DND-41 (cell line): ENCODE measurements at regions not wholly inside any gene's neighbourhood (a gene's known extent, or its start where the extent isn't known, plus 50 kb on each side); places are given as distances from the start of the nearest gene placed in this dataset.

ENCODE experiments used
- EZH2 ChIP-seq: IDR thresholded peaks from 3 replicates; pipeline ENCODE4 v1.6.1; 2012; ENCODE audit warnings: borderline replicate concordance, low read depth, mild to moderate bottlenecking, moderate library complexity, low read length, inconsistent platforms; ENCODE audit not compliant: severe bottlenecking
- TF ChIP-seq, protein P1 (sequence below): IDR thresholded peaks from 2 replicates; pipeline ENCODE4 v1.5.1; 2012; ENCODE audit warnings: borderline replicate concordance, low read length, moderate library complexity, mild to moderate bottlenecking; ENCODE audit not compliant: poor library complexity, severe bottlenecking; ENCODE audit errors: extremely low read depth

DNA sequence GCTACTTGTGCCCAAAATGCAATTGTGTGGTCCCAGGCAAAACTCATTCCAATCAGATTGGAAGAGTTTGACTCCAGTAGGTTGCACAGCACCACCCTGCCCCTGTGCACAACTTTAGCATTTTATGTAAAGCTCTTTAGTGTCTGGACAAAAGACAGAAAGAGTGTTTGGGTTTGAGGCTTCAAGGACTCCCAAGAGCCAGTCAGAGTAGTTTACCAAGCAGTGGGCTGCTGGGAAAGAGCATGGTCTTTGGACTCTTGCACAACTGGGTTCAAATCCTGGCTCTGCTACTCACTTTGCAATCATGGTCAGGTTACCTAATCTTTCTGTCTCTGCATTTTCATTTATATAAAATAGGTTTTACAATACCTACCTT, 75.8 kb upstream of the UMPS start:
- TF ChIP-seq, protein P1, sequence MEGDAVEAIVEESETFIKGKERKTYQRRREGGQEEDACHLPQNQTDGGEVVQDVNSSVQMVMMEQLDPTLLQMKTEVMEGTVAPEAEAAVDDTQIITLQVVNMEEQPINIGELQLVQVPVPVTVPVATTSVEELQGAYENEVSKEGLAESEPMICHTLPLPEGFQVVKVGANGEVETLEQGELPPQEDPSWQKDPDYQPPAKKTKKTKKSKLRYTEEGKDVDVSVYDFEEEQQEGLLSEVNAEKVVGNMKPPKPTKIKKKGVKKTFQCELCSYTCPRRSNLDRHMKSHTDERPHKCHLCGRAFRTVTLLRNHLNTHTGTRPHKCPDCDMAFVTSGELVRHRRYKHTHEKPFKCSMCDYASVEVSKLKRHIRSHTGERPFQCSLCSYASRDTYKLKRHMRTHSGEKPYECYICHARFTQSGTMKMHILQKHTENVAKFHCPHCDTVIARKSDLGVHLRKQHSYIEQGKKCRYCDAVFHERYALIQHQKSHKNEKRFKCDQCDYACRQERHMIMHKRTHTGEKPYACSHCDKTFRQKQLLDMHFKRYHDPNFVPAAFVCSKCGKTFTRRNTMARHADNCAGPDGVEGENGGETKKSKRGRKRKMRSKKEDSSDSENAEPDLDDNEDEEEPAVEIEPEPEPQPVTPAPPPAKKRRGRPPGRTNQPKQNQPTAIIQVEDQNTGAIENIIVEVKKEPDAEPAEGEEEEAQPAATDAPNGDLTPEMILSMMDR: no peak
- TF ChIP-seq EZH2: no peak
